HG03139 (cell line): ENCODE measurements at regions not wholly inside any gene's neighbourhood (a gene's known extent, or its start where the extent isn't known, plus 50 kb on each side); places are given as distances from the start of the nearest gene placed in this dataset.

ENCODE experiments used
- ATAC-seq: cut with Tn5 transposase; IDR thresholded peaks from one replicate; pipeline ENCODE4 v1.9.1; 2021; ENCODE audit not compliant: unreplicated experiment

DNA sequence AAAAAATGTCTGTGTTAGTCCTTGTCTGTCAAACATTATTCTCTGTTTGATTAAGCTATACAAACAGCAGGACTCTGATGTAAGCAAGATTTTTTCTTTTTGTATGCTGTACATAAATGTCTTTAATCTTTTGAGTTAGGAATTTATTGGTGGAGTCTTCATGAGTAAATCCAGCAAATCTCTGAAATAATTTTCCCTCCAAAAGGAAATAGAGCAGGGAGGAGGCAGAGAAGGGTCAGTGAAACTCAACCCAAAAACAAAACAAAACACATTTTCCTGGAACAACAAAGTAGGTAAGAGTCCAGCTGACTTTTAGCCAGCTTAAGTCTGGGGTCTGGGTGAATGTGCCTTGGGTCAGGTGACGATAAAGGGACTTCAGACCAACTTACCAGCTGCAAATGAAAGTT lies 113.7 kb downstream of the FOXA2 start:
- ATAC-seq = no peak

DNA sequence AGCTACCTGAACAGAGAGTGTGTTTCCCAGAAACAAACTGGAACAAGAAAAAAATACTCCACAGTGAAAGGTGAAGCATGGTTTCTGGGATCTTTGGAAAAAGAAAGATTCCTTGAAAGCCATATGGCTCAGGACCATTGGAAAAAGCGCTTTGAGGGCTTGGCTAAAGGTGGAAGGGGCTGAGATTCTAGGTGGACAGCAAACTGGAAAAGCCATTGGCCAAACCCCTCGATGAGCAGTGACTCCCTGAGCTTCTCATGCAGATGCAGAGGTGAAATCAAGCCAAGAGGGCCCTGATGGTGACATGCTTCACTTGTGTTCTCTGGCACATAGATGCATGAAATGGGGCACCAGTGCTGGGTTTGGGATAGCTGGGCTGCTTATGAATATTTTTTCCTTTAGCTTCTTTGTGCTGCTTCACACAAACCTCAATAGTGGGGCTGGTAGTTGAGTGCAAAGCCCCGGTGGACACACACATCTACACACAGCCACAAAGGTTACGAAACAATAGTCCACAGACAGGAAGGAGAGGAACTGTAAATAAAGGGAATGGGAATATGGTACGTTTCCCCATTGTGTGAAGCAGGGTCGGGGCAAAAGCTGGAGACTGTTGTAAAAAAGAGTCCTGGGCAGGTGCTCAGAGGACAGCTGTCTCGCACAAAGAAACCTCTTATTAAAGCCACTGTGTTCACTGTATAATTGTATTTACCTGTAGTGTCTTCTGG lies 117.8 kb downstream of the FOXA2 start:
- no peak for ATAC-seq

DNA sequence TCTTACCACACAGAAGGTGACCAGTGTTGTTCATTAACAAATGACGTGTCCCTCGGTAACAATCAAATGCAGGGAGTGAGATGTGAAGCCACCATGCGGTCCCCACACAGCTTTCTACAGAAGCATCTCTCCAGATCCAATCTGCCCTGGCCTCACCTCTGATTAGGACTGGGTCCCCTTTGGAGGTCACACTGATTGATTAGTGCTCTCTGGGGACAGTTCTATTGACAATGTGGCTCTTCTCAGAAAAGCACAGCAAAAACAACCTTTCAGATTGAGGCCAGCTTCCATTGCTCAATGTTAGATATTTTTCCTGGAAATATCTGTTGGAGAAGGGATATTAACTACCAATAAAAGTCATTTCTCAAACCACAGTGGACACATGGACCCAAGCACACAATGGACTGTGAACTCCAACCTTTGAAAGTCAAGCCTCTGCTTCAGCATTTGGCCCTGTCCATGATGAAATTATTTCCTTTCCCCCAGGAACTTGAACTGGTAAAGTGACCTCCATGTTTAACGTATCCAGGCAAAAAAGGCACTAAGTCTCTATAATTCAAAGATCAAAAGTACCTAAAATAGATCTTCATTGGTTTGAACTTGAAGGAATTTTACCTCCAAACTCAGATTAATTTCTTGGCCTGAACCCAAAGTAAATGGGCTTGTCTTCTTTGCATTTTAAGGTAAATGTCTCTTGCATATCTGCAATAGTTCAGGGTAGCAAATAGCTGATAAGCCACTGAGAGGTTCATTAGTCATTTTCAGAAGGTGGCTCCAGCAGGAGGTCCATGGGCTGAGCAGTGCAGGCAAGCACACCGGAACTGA lies 118.5 kb downstream of the FOXA2 start:
- ATAC-seq = no peak

DNA sequence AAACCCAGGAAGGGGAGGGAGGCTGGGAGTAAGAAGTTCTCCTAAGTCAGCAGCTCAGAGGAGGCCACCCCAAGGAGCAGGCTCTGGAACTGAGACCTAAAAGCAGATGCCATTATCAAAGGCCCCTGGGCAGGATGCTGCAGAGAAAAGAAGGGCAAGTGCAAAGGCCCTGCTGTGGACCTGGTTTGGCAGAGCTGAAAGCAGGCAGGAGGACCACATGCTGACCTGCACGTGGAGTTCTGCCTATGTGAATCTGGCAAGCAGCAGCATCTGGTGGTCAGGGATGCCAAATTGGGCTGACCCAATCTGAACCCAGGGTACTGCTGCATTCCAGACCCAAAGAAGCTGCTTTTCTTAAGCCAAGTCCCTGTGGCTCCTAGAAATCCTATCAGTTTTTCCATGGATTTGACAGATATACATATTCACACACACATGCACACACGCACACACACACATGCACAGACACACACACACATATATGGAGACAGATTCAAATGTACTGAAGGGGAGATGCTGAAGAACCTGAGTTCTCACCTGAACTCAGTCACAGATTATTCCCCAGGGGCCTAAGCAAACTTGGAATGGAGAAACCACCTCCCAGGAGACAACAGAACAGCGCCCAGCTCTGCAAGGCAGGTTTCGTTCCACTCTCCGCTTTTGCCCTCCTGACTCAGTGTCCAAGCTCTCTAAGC lies 119.9 kb downstream of the FOXA2 start:
- ATAC-seq = no peak

DNA sequence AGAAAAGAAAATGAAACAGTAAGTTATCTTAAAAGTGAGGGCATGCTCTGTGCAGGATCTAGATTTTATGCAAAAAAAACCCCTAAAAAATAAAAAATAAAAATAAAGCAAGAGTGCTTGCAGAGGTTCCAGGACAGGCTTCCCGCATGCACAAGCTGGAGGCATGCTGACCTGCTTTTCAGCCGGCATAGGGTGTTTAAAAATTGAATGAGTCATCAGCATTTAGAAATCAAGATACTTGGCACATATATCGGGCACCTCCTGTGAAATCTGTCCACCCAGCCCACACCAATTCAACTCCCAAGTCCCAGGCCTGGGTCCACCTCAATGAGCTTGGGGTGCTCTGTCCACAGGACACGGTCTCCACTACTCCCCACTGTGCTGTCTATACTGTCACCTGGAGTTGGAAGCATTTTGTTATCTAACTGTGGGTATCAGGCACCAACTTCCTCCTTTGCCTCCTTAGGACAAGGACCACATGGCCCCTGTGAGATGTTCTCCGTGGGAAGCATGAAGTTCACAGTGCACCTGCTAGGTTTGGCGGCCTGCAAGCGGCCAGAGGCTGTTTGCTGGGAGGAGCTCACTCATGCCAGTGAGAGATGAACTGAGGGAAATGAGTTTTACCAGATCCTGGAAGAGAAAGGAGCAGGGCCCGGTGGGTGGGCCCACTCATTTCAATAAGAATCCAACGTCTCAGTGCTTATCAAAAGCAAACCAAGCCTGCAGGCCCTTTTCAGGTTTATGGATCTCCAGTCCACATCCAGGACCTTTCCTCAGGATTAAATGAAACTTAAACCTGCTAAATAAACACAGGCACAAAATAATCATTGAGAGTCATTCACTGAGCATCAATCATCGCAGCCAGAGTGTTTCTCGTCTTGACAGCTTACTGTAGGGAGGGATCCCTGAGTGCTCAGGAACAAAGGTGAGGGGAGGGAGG lies 121.1 kb downstream of the FOXA2 start:
- ATAC-seq = no peak

DNA sequence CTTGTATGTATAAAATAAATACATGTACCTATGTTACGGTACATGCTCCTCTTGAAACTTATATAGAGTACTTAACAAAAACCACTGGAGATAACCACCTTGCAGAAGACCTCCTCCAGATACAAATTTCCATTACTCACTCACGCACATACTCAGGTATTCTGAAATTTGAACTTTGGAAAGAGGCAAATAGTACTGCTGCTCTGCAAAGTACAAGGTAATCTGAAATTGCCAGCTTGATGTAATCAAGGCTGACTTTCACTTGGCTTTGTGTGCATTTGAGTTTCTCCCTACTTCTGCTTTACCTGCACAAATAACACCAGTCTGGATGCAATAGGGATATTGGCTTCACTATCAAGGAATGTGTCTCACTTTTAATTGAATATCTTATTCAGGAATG lies 123.6 kb downstream of the FOXA2 start:
- no peak for ATAC-seq

DNA sequence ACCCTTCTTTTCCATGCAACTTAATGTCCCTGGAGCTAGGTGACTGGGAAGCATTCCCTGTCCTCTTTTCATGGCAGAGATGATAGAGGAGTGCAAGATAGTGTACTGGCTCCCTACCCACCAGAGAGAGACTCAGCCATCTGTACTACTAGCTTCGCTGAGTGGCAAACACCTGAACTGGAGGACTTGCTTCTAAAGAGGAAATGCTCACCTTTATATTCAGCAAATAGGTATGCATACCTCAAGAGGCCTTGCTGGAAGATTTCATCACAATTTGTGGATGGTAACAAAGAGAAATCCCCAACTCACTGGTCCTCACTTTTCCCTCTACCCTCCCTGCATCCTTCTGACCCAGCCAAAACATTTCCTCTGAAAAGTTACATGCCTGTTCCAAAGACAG lies 124.1 kb downstream of the FOXA2 start:
- ATAC-seq = no peak

GRCh38 chr20:22459754-22460153 lies 124.6 kb downstream of the FOXA2 start:
- ATAC-seq = no peak

- ATAC-seq = no peak
Observed at GRCh38 chr20:22456109-22456508, 128.3 kb downstream of the FOXA2 start.

DNA sequence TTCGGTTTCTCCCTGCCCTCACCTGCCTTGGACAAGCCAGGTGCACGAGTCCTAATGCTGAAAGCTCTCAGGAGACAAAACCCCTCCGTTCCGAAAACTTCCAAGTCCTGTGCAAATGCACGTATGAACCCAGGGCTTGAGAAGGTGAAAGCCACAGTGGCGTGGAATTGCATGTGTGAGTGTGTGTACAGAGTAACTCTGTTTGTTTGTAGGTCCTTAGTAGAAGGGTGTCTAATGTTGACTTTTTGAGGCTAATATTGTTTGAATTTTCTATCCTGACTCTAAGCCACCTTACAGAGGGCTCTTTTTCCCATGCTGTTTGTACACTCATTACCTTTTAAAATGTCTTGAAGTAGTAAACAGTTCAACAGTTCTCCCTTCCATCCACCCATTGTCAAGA lies 129.1 kb downstream of the FOXA2 start:
- ATAC-seq = no peak

- no peak for ATAC-seq
Observed at GRCh38 chr20:22453244-22454080, 130.9 kb downstream of the FOXA2 start.

DNA sequence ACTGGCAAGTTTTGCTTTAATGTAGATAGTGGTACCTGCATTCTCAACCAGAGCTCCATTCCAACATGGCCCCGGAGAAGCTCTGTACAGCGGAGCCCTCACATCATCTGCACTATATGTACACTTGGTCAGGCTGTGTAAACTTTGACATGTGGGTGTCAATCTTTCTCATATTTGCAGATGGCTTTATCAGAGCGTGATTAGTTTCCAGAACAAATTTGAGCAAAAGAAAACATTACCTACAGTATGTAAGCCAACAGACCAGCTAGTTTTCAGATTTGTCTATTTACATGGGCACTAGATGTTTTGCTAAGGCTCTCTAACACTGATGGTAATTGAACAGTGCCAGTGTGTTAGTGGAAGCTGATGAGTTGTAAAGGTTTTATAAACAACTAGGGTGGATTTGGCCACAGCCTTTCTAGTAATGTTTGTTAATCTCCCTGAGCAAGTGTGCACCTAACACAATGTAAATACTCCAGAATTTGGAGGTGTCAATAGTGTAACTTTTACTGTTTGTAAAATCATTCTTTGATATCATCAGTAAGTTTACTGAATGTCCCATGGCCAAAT lies 131.8 kb downstream of the FOXA2 start:
- ATAC-seq = no peak

DNA sequence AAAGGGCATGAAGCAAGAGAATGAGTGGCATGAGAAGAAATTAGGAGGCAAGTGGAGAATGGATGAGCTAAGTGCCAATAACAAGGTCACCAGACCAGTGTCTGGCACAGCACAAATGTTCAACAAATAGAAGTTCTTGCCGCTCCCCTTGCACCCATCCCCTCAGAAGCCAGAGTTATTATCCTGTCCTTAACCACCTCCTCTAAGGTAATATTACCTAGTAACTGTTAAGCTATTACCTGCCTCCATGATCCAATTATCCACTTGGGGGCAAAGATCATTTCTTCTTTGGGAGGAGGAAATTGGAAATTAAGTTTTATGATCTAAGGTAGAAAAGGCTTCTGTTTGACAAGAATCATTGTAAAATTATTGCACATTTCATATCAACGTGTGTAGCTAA lies 133.8 kb downstream of the FOXA2 start:
- no peak for ATAC-seq

- no peak for ATAC-seq
Observed at GRCh38 chr20:22449188-22449973, 135.0 kb downstream of the FOXA2 start.

DNA sequence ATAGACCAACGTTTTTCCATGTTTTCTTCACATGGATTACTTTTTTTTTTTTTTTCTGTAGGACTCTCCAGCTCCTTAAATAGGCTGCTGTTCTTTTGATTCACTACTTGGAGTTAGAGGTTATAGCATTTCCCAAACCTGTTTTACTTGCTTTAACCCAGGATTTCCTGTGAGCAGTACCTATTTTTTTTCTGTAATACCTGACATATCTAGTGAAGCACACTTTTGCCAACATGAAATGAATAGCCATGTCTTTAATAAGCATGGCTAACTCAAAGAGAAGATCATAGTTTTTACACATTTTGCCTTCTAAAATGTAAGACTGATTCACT lies 137.0 kb downstream of the FOXA2 start:
- ATAC-seq = no peak

GRCh38 chr20:22446613-22447446 lies 137.5 kb downstream of the FOXA2 start:
- no peak for ATAC-seq

DNA sequence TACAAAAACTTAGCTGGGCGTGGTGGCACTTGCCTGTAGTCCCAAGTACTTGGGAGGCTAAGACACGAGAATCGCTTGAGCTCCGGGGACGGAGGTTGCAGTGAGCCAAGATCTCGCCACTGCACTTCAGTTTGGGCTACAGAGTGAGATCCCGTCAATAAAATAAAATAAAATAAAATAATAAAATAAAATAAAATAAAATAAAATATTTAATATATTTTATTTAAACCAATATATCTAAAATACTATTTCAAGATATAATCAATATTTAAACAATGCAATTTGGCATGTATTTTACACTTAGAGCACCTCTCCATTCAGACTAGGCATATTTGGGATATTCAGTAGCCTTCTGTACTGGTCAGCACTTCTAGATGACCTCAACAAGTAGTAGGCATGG lies 142.1 kb downstream of the FOXA2 start:
- ATAC-seq = no peak

GRCh38 chr20:22438926-22439325 lies 145.4 kb downstream of the FOXA2 start:
- no peak for ATAC-seq
